BJ (cell line): ENCODE measurements at regions not wholly inside any gene's neighbourhood (a gene's known extent, or its start where the extent isn't known, plus 50 kb on each side); places are given as distances from the start of the nearest gene placed in this dataset.

ENCODE experiments used
- CTCF ChIA-PET: fragments of 350-600 bp; formaldehyde crosslinking; extraction: SDS; loops from one replicate; lab custom pipeline; 2021; ENCODE audit warnings: antibody characterized with exemption, inconsistent platforms; lab: Yijun Ruan, JAX
- POLR2A ChIA-PET: fragments of 300-600 bp; sonication (Branson Sonifier 250); formaldehyde crosslinking; extraction: SDS; loops from one replicate; lab custom pipeline; 2021; ENCODE audit warnings: antibody characterized with exemption; lab: Charles Lee
- DNase-seq: peaks from one replicate; pipeline ENCODE4 v3.0.0-alpha.2; 2011; ENCODE audit warnings: low read depth
- H3K27me3 ChIP-seq: 2 replicates; pipeline ENCODE4 v1.6.0; 2011; ENCODE audit warnings: low read length; ENCODE audit not compliant: control insufficient read depth, insufficient read depth
- H3K36me3 ChIP-seq: 2 replicates; pipeline ENCODE4 v1.5.1; 2011; ENCODE audit warnings: low read length; ENCODE audit not compliant: control insufficient read depth, insufficient read depth
- H3K4me3 ChIP-seq: 2 replicates; pipeline ENCODE4 v1.5.1; 2011; ENCODE audit warnings: low read depth, mild to moderate bottlenecking, control low read depth, low read length
- TF ChIP-seq, protein P1 (sequence below): IDR thresholded peaks from 2 replicates; pipeline ENCODE4 v1.5.1; 2011; ENCODE audit warnings: low read depth, mild to moderate bottlenecking, control low read depth, inconsistent platforms, low read length, moderate library complexity; ENCODE audit not compliant: insufficient read depth

DNA sequence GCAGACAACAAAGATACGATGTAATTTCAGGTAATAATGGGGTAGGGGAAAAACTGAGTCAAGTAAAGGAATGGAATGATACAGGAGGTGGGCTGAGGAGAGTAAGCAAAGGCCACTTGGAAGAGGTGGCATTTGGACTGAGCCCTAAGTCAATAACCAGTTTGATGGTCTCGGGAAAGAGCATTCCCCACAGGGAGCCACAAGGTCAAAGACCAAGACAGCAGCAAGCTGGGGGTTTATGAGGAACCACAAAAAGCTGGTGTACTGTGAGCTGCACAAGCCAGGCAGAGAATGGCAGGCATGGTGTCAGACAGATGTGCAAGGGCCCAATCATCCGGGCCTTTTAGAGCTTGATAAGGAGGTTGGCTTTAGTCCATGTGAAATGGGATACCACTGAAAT lies 98.7 kb downstream of the NOC3L start:
- CTCF ChIA-PET = interaction anchor here (0.6 kb wide), 1 partner anchor 63 kb away, joined by 3 read pairs; no protein-coding TSS in a partner anchor
- H3K36me3 ChIP-seq = no peaks in the 10 kb centered on the region
- H3K27me3 ChIP-seq = no peaks in the 10 kb centered on the region
- POLR2A ChIA-PET = no interaction called here
- no peak for DNase-seq
- TF ChIP-seq, protein P1, sequence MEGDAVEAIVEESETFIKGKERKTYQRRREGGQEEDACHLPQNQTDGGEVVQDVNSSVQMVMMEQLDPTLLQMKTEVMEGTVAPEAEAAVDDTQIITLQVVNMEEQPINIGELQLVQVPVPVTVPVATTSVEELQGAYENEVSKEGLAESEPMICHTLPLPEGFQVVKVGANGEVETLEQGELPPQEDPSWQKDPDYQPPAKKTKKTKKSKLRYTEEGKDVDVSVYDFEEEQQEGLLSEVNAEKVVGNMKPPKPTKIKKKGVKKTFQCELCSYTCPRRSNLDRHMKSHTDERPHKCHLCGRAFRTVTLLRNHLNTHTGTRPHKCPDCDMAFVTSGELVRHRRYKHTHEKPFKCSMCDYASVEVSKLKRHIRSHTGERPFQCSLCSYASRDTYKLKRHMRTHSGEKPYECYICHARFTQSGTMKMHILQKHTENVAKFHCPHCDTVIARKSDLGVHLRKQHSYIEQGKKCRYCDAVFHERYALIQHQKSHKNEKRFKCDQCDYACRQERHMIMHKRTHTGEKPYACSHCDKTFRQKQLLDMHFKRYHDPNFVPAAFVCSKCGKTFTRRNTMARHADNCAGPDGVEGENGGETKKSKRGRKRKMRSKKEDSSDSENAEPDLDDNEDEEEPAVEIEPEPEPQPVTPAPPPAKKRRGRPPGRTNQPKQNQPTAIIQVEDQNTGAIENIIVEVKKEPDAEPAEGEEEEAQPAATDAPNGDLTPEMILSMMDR = no peak
- H3K4me3 ChIP-seq = no peak overlapping the region

DNA sequence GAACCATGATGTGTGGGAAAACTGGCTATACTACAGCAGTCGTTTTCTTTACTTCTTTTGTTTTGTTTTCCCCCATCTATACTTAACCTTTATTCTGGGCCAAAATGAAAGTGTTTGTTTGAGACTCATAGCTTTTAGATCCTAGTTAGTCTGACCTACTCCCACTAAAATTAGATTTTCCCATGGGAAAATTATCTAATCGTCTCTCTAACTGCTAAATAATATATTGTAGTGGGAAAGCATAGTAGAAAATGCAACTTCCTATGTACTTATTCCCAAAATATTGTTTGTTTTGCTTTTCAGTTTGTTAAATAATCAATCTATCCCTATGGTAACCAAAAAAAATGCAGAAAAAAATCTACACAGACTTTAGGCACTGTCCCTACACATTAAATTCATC lies 96.6 kb downstream of the NOC3L start:
- Histone ChIP-seq H3K36me3 (no peaks in the 10 kb centered on the region), H3K27me3 (no peaks in the 10 kb centered on the region), H3K4me3 (no peak overlapping the region)
- CTCF ChIA-PET = interaction anchor here (0.7 to 1.1 kb wide), 3 partner anchors 8 to 10 kb away, joined by 3 to 7 read pairs (median 4); no protein-coding TSS in a partner anchor
- POLR2A ChIA-PET = interaction anchor here (0.6 kb wide), 1 partner anchor 198 kb away, joined by 3 read pairs; no protein-coding TSS in a partner anchor
- DNase-seq = no peak
- TF ChIP-seq, protein P1 = no peak

DNA sequence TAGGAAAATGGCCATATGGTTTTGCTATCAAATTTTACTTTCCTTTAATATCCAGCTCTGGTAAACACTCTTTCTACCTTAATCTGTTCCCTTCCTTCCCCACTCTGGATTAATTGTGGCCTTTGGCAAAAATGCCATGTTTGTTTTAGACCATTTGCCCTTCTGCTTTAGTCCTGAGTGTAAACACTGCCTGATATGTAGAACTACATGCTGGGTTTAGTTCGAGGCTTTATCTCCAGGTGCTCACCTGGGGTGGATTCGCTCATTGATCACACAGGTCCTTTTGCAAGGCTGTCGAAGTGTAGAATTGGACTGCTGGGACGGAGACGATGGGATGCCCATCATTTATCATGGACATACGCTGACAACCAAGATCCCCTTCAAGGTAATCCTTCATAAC lies 94.1 kb downstream of the NOC3L start:
- TF ChIP-seq, protein P1 = no peak
- H3K4me3 ChIP-seq = no peak overlapping the region
- no peaks in the 10 kb centered on the region for H3K27me3 ChIP-seq
- CTCF ChIA-PET = no interaction called here
- POLR2A ChIA-PET = no interaction called here
- no peaks in the 10 kb centered on the region for H3K36me3 ChIP-seq
- DNase-seq = no peak

DNA sequence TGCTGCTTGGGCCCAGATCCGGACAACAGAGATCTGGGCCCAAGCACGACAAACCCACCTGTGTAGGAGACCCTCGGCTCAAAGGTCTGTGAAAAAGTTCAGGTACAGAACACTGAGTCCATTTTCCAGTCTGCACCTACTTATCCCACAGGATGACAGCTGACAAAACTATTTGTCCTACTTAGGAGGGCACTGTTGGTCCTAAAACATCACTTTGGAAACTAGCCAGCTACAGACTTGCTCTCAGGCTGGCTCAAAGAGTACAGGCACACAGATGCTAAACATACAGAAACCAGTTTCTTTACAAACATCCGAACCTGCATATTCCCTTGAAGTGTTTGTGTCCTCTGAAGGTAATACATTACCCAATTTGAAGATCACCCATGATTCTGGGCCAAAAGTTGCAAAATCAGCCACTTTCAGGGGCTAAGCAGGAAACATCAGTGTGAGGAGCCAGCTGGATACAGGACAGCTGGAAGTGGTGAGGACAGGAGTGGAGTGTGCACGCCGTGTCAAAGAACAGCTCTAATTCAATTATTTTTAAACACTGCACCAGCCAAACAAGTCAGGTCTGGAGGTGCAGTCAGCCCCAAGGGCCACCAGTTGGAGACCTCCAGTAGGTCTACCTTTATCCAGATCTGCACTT lies 88.5 kb downstream of the NOC3L start:
- Histone ChIP-seq H3K36me3 (no peaks in the 10 kb centered on the region), H3K4me3 (no peak overlapping the region), H3K27me3 (no peaks in the 10 kb centered on the region)
- ChIA-PET POLR2A (no interaction called here), CTCF (interaction anchor here (0.9 to 1.4 kb wide), 6 partner anchors 9 to 198 kb away, joined by 3 read pairs; no protein-coding TSS in a partner anchor)
- TF ChIP-seq, protein P1 = no peak
- no peak for DNase-seq

DNA sequence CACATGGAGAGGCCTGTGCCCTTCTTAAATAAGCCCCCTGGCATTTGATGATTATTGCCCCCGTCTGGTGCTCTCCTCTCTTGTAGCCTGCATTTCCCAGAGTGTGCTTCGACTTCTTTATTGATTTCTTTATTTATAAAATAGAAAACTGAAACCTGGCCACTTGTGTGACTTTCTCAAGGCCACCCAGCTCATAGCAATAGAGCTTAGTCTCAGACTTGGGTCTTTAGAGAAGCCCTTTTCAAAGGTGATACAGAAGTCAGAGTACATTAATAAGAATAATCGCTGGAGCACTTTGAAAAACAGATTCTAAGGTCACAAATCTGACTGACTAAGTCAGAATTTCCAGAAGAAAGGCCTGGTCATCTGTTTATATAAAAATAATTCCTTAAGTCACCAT lies 86.6 kb downstream of the NOC3L start:
- Histone ChIP-seq H3K36me3 (no peaks in the 10 kb centered on the region), H3K4me3 (no peak overlapping the region), H3K27me3 (no peaks in the 10 kb centered on the region)
- ChIA-PET CTCF (interaction anchor here (0.6 to 1.4 kb wide), 4 partner anchors 10 to 356 kb away, joined by 3 to 5 read pairs (median 4); no protein-coding TSS in a partner anchor), POLR2A (no interaction called here)
- TF ChIP-seq, protein P1 = no peak
- DNase-seq = no peak
